H9 (cell line): ENCODE measurements at regions not wholly inside any gene's neighbourhood (a gene's known extent, or its start where the extent isn't known, plus 50 kb on each side); places are given as distances from the start of the nearest gene placed in this dataset.
"Not testable (repeated sequence)": the region's sequence is repeated elsewhere in the genome, so short reads cannot be mapped to it uniquely, and the experiment has no call there.

ENCODE experiments used
- DNase-seq: peaks from one replicate; pipeline ENCODE4 v3.0.0-alpha.2; 2017
- H2AFZ ChIP-seq: one replicate; pipeline ENCODE4 v1.6.1; 2013; ENCODE audit warnings: mild to moderate bottlenecking, low read length, control low read depth, moderate library complexity
- H2AK5ac ChIP-seq: 2 replicates; pipeline ENCODE4 v1.6.1; 2013; ENCODE audit warnings: low read length, control low read depth, mixed read lengths; ENCODE audit not compliant: insufficient read length
- H2BK120ac ChIP-seq: one replicate; pipeline ENCODE4 v1.6.1; 2013; ENCODE audit warnings: low read depth, mild to moderate bottlenecking, low read length, control low read depth, inconsistent platforms; ENCODE audit not compliant: poor library complexity, severe bottlenecking
- H2BK12ac ChIP-seq: 2 replicates; pipeline ENCODE4 v1.6.1; 2013; ENCODE audit warnings: low read length, control low read depth, mixed read lengths, low read depth; ENCODE audit not compliant: insufficient read length
- H2BK15ac ChIP-seq: 2 replicates; pipeline ENCODE4 v1.6.1; 2013; ENCODE audit warnings: low read depth, low read length, control low read depth
- H2BK20ac ChIP-seq: one replicate; pipeline ENCODE4 v1.6.1; 2013; ENCODE audit warnings: low read depth, mild to moderate bottlenecking, low read length, control low read depth, inconsistent platforms; ENCODE audit not compliant: poor library complexity, severe bottlenecking
- H2BK5ac ChIP-seq: 2 replicates; pipeline ENCODE4 v1.6.1; 2013; ENCODE audit warnings: low read length, control low read depth, mixed read lengths; ENCODE audit not compliant: insufficient read length
- H3K14ac ChIP-seq: 2 replicates; pipeline ENCODE4 v1.6.1; 2013; ENCODE audit warnings: low read length, control low read depth; ENCODE audit not compliant: insufficient read depth
- H3K18ac ChIP-seq: 2 replicates; pipeline ENCODE4 v1.6.1; 2013; ENCODE audit warnings: low read depth, mild to moderate bottlenecking, mixed read lengths, low read length, control low read depth; ENCODE audit not compliant: insufficient read length
- H3K23ac ChIP-seq: 2 replicates; pipeline ENCODE4 v1.6.1; 2013; ENCODE audit warnings: low read length, control low read depth, mixed read lengths, low read depth; ENCODE audit not compliant: insufficient read length
- H3K23me2 ChIP-seq: 2 replicates; pipeline ENCODE4 v1.6.1; 2013; ENCODE audit warnings: low read depth, mild to moderate bottlenecking, mixed read lengths, low read length, control low read depth; ENCODE audit not compliant: insufficient read length, poor library complexity, severe bottlenecking
- H3K27ac ChIP-seq: 2 replicates; pipeline ENCODE4 v1.5.1; 2013; ENCODE audit warnings: low read length, control low read depth, mixed read lengths, low read depth; ENCODE audit not compliant: insufficient read length
- H3K27me3 ChIP-seq: 2 replicates; pipeline ENCODE4 v1.6.1; 2013; ENCODE audit warnings: low read length, control low read depth, inconsistent platforms; ENCODE audit not compliant: insufficient read depth
- H3K4ac ChIP-seq: 2 replicates; pipeline ENCODE4 v1.6.1; 2013; ENCODE audit warnings: low read depth, mild to moderate bottlenecking, control low read depth, inconsistent platforms, low read length, moderate library complexity
- H3K4me1 ChIP-seq: 2 replicates; pipeline ENCODE4 v1.6.1; 2013; ENCODE audit warnings: low read length, control low read depth, inconsistent platforms; ENCODE audit not compliant: insufficient read depth
- H3K4me2 ChIP-seq: 2 replicates; pipeline ENCODE4 v1.6.1; 2013; ENCODE audit warnings: low read length, control low read depth, mixed read lengths; ENCODE audit not compliant: insufficient read length, insufficient read depth
- H3K56ac ChIP-seq: 2 replicates; pipeline ENCODE4 v1.6.1; 2013; ENCODE audit warnings: low read depth, mild to moderate bottlenecking, mixed read lengths, low read length, control low read depth; ENCODE audit not compliant: insufficient read length
- H3K79me1 ChIP-seq: 2 replicates; pipeline ENCODE4 v1.6.1; 2013; ENCODE audit warnings: low read depth, mild to moderate bottlenecking, moderate library complexity, low read length, control low read depth, inconsistent platforms; ENCODE audit not compliant: insufficient read depth, poor library complexity, severe bottlenecking
- H3K79me2 ChIP-seq: 2 replicates; pipeline ENCODE4 v1.6.1; 2013; ENCODE audit warnings: low read length, control low read depth, inconsistent platforms; ENCODE audit not compliant: insufficient read depth
- H3K9ac ChIP-seq: 2 replicates; pipeline ENCODE4 v1.6.1; 2013; ENCODE audit warnings: low read length, control low read depth, mixed read lengths; ENCODE audit not compliant: insufficient read length; ENCODE audit errors: extremely low read depth
- H3K9me3 ChIP-seq: one replicate; pipeline ENCODE4 v1.6.1; 2013; ENCODE audit warnings: low read depth, low read length, inconsistent platforms; ENCODE audit not compliant: control insufficient read depth
- H3T11ph ChIP-seq: one replicate; pipeline ENCODE4 v1.6.1; 2013; ENCODE audit warnings: mild to moderate bottlenecking, low read length, control low read depth, inconsistent platforms
- H4K20me1 ChIP-seq: one replicate; pipeline ENCODE4 v1.6.1; 2013; ENCODE audit not compliant: control insufficient read depth, insufficient read length, insufficient read depth
- H4K5ac ChIP-seq: 2 replicates; pipeline ENCODE4 v1.6.1; 2013; ENCODE audit warnings: low read depth, mild to moderate bottlenecking, mixed read lengths, low read length, control low read depth; ENCODE audit not compliant: insufficient read length
- H4K8ac ChIP-seq: replicated peaks from 2 replicates; pipeline ENCODE4 v1.6.1; 2013; ENCODE audit warnings: low read length, control low read depth, mixed read lengths, low read depth; ENCODE audit not compliant: insufficient read length
- H4K91ac ChIP-seq: 2 replicates; pipeline ENCODE4 v1.6.1; 2013; ENCODE audit warnings: low read depth, mild to moderate bottlenecking, moderate library complexity, mixed read lengths, low read length, control low read depth; ENCODE audit not compliant: insufficient read length
- H3K27ac Mint-ChIP-seq, 3 experiments: 2 replicates in 2 of 3; 3 replicates in 1 of 3; pipeline ENCODE4 v1.8.0; 2020 to 2021; ENCODE audit warnings: mixed read lengths in 3 of 3, mild to moderate bottlenecking in 1 of 3, moderate library complexity in 1 of 3
- H3K27me3 Mint-ChIP-seq: 2 replicates; pipeline ENCODE4 v1.8.0; 2021; ENCODE audit warnings: low read depth, mild to moderate bottlenecking, moderate library complexity, mixed read lengths
- H3K36me3 Mint-ChIP-seq, 3 experiments: 2 replicates in 2 of 3; 3 replicates in 1 of 3; pipeline ENCODE4 v1.8.0; 2020 to 2021; ENCODE audit warnings: low read depth in 3 of 3, mixed read lengths in 3 of 3; ENCODE audit not compliant: insufficient read depth in 1 of 3
- H3K4me1 Mint-ChIP-seq, 2 experiments: 2 replicates each; pipeline ENCODE4 v1.8.0; 2020; ENCODE audit warnings: mixed read lengths in 2 of 2
- H3K4me3 Mint-ChIP-seq, 2 experiments: 2 replicates in 1 of 2; 3 replicates in 1 of 2; pipeline ENCODE4 v1.8.0; 2020 to 2021; ENCODE audit warnings: mild to moderate bottlenecking in 2 of 2, mixed read lengths in 2 of 2, moderate library complexity in 1 of 2
- H3K9me3 Mint-ChIP-seq, 2 experiments: 2 replicates in 1 of 2; 3 replicates in 1 of 2; pipeline ENCODE4 v1.8.0; 2020; ENCODE audit warnings: mild to moderate bottlenecking in 2 of 2, mixed read lengths in 2 of 2, moderate library complexity in 1 of 2
- WGBS: extraction: QIAGEN DNeasy Blood & Tissue Kit; methylation state at CpG from one replicate; pipeline ENCODE4 v1.1.7; 2013; ENCODE audit warnings: missing lambda C conversion rate, low lambda C conversion rate, mixed read lengths; ENCODE audit not compliant: insufficient read length; ENCODE audit errors: extremely low coverage; 5-methylcytosine and 5-hydroxymethylcytosine counted together
- TF ChIP-seq, protein P1 (sequence below): fragments of 200-600 bp; sonication (generic); conservative IDR thresholded peaks from 3 replicates; pipeline ENCODE4 v1.8.0; 2021; ENCODE audit warnings: antibody characterized with exemption, mild to moderate bottlenecking

- Histone ChIP-seq H3K18ac (no peak overlapping the region), H3K23me2 (no peaks in the 10 kb centered on the region), H2BK20ac (no peak overlapping the region), H4K91ac (no peak overlapping the region), H4K5ac (no peak overlapping the region), H3K9me3 (no peaks in the 10 kb centered on the region), H3K14ac (no peak overlapping the region), H3K56ac (no peak overlapping the region), H2BK5ac (no peak overlapping the region), H4K20me1 (peaks cover 6% of the 10 kb centered on the region), H3K23ac (no peak overlapping the region), H2BK120ac (no peak overlapping the region), H3K27ac (no peak overlapping the region), H3K9ac (no peak overlapping the region), H3K27me3 (no peaks in the 10 kb centered on the region), H2BK12ac (no peak overlapping the region), H3T11ph (no peak overlapping the region), H2AK5ac (no peak overlapping the region), H3K4me2 (no peak overlapping the region), H2AFZ (no peak overlapping the region), H3K79me1 (no peaks in the 10 kb centered on the region), H4K8ac (no peak overlapping the region), H2BK15ac (no peak overlapping the region), H3K4ac (no peak overlapping the region), H3K4me1 (no peaks in the 10 kb centered on the region), H3K79me2 (no peaks in the 10 kb centered on the region)
- Mint-ChIP-seq H3K4me1 (no peaks in the 10 kb centered on the region), H3K27ac (no peak overlapping the region), H3K4me3 (no peak overlapping the region), H3K36me3 (no peaks in the 10 kb centered on the region), H3K9me3 (no peaks in the 10 kb centered on the region), H3K27me3 (no peaks in the 10 kb centered on the region; the same call in 1 of the 2 replicates)
- DNase-seq = no peak
- TF ChIP-seq, protein P1, sequence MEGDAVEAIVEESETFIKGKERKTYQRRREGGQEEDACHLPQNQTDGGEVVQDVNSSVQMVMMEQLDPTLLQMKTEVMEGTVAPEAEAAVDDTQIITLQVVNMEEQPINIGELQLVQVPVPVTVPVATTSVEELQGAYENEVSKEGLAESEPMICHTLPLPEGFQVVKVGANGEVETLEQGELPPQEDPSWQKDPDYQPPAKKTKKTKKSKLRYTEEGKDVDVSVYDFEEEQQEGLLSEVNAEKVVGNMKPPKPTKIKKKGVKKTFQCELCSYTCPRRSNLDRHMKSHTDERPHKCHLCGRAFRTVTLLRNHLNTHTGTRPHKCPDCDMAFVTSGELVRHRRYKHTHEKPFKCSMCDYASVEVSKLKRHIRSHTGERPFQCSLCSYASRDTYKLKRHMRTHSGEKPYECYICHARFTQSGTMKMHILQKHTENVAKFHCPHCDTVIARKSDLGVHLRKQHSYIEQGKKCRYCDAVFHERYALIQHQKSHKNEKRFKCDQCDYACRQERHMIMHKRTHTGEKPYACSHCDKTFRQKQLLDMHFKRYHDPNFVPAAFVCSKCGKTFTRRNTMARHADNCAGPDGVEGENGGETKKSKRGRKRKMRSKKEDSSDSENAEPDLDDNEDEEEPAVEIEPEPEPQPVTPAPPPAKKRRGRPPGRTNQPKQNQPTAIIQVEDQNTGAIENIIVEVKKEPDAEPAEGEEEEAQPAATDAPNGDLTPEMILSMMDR = no peak
- WGBS = no CpG with 5 or more reads among the region's 4 CpGs
These were observed 259.4 kb upstream of the CELF2 start for GRCh38 chr10:10758306-10758705.

GRCh38 chr10:10759806-10760205 lies 257.9 kb upstream of the CELF2 start:
- H3K4me1 Mint-ChIP-seq, H3K4me1 ChIP-seq, H3K79me1 ChIP-seq, H3K56ac ChIP-seq, H3K27me3 ChIP-seq, H3K18ac ChIP-seq, H2BK120ac ChIP-seq, H3K4ac ChIP-seq, H3K9me3 Mint-ChIP-seq, DNase-seq, H4K20me1 ChIP-seq, H4K91ac ChIP-seq, H3K27ac ChIP-seq, H3K27me3 Mint-ChIP-seq, H3K4me3 Mint-ChIP-seq, H2BK15ac ChIP-seq, H3K23ac ChIP-seq, H4K5ac ChIP-seq, H3K9me3 ChIP-seq, H3K79me2 ChIP-seq, H3K36me3 Mint-ChIP-seq, H3K4me2 ChIP-seq, H2BK5ac ChIP-seq, H4K8ac ChIP-seq, H2AK5ac ChIP-seq, H3T11ph ChIP-seq, H3K27ac Mint-ChIP-seq, H2BK20ac ChIP-seq, H2BK12ac ChIP-seq, H3K9ac ChIP-seq, H3K23me2 ChIP-seq, H3K14ac ChIP-seq, H2AFZ ChIP-seq: not testable (repeated sequence)
- WGBS = no CpG with 5 or more reads among the region's 7 CpGs
